SK-N-MC (cell line): ENCODE measurements at regions not wholly inside any gene's neighbourhood (a gene's known extent, or its start where the extent isn't known, plus 50 kb on each side); places are given as distances from the start of the nearest gene placed in this dataset.

Source experiments
- EZH2 ChIP-seq: fragments of 200-600 bp; sonication (generic); IDR thresholded peaks from one replicate; pipeline ENCODE4 v1.6.1; 2017; ENCODE audit warnings: antibody characterized with exemption
- POLR2AphosphoS5 ChIP-seq: IDR thresholded peaks from 2 replicates; pipeline ENCODE4 v1.6.1; 2012; ENCODE audit warnings: mild to moderate bottlenecking, low read depth, low read length, borderline replicate concordance

- TF ChIP-seq POLR2AphosphoS5 (no peak), EZH2 (no peak)
These were observed 478.5 kb upstream of the GYPC start for GRCh38 chr2:126177479-126177878.
